Stimulated activated CD4-positive, alpha-beta T cell treated with anti-CD3 and anti-CD28 coated beads, Interleukin-2, amount 100 ng/mL, for 24 hours (primary cell): ENCODE measurements at regions not wholly inside any gene's neighbourhood (a gene's known extent, or its start where the extent isn't known, plus 50 kb on each side); places are given as distances from the start of the nearest gene placed in this dataset.

ENCODE experiments used
- DNase-seq, 2 donors: peaks; one replicate each; pipeline ENCODE4 v3.0.0-alpha.2; 2020

- no peak for DNase-seq
Measured at GRCh38 chr6:102679865-102680264, 1286.4 kb downstream of the GRIK2 start.

GRCh38 chr6:102677225-102677624 lies 1283.7 kb downstream of the GRIK2 start:
- no peak for DNase-seq

- no peak for DNase-seq
Measured at GRCh38 chr6:102670735-102671134, 1277.2 kb downstream of the GRIK2 start.

- no peak for DNase-seq
Measured at GRCh38 chr6:102662851-102663250, 1269.3 kb downstream of the GRIK2 start.

- DNase-seq = no peak
Measured at GRCh38 chr6:102660303-102660702, 1266.8 kb downstream of the GRIK2 start.

- no peak for DNase-seq
Measured at GRCh38 chr6:102655823-102656222, 1262.3 kb downstream of the GRIK2 start.

GRCh38 chr6:102641426-102641825 lies 1247.9 kb downstream of the GRIK2 start:
- no peak for DNase-seq

- DNase-seq = no peak
Measured at GRCh38 chr6:102631921-102632320, 1238.4 kb downstream of the GRIK2 start.

- no peak for DNase-seq
Measured at GRCh38 chr6:102623201-102623600, 1229.7 kb downstream of the GRIK2 start.

GRCh38 chr6:102619585-102619984 lies 1226.1 kb downstream of the GRIK2 start:
- no peak for DNase-seq

GRCh38 chr6:102582569-102582968 lies 1189.1 kb downstream of the GRIK2 start:
- no peak for DNase-seq

GRCh38 chr6:102581378-102582124 lies 1188.0 kb downstream of the GRIK2 start:
- no peak for DNase-seq

- no peak for DNase-seq
Measured at GRCh38 chr6:102571236-102571908, 1177.9 kb downstream of the GRIK2 start.

- DNase-seq = no peak
Measured at GRCh38 chr6:102562713-102563112, 1169.2 kb downstream of the GRIK2 start.

GRCh38 chr6:102553214-102553613 lies 1159.7 kb downstream of the GRIK2 start:
- no peak for DNase-seq

GRCh38 chr6:102549221-102549874 lies 1155.8 kb downstream of the GRIK2 start:
- no peak for DNase-seq

GRCh38 chr6:102525336-102525735 lies 1131.8 kb downstream of the GRIK2 start:
- DNase-seq = no peak

GRCh38 chr6:102520966-102521365 lies 1127.5 kb downstream of the GRIK2 start:
- no peak for DNase-seq

- DNase-seq = no peak
Measured at GRCh38 chr6:102517506-102517905, 1124.0 kb downstream of the GRIK2 start.

- no peak for DNase-seq
Measured at GRCh38 chr6:102501615-102502014, 1108.1 kb downstream of the GRIK2 start.

- no peak for DNase-seq
Measured at GRCh38 chr6:102494808-102495207, 1101.3 kb downstream of the GRIK2 start.

GRCh38 chr6:102493485-102493884 lies 1100.0 kb downstream of the GRIK2 start:
- no peak for DNase-seq

- DNase-seq = no peak
Measured at GRCh38 chr6:102488729-102489128, 1095.2 kb downstream of the GRIK2 start.

GRCh38 chr6:102485480-102485879 lies 1092.0 kb downstream of the GRIK2 start:
- no peak for DNase-seq
